HFFc6 (cell line): ENCODE measurements at regions not wholly inside any gene's neighbourhood (a gene's known extent, or its start where the extent isn't known, plus 50 kb on each side); places are given as distances from the start of the nearest gene placed in this dataset.

ENCODE experiments used
- DNase-seq: peaks from one replicate; pipeline ENCODE4 v3.0.0-alpha.2; 2018
- H3K27ac Mint-ChIP-seq: 2 replicates; pipeline ENCODE4 v1.8.0; 2020; ENCODE audit warnings: mild to moderate bottlenecking, mixed read lengths
- H3K27me3 Mint-ChIP-seq: 2 replicates; pipeline ENCODE4 v1.8.0; 2021; ENCODE audit warnings: mild to moderate bottlenecking, moderate library complexity, mixed read lengths; ENCODE audit not compliant: insufficient read depth
- H3K36me3 Mint-ChIP-seq: 2 replicates; pipeline ENCODE4 v1.8.0; 2021; ENCODE audit warnings: low read depth, mixed read lengths
- H3K4me1 Mint-ChIP-seq: 2 replicates; pipeline ENCODE4 v1.8.0; 2020; ENCODE audit warnings: low read depth, mixed read lengths
- H3K4me3 Mint-ChIP-seq: 2 replicates; pipeline ENCODE4 v1.8.0; 2020; ENCODE audit warnings: mild to moderate bottlenecking, moderate library complexity, mixed read lengths
- H3K9me3 Mint-ChIP-seq: 2 replicates; pipeline ENCODE4 v1.8.0; 2020; ENCODE audit warnings: mild to moderate bottlenecking, mixed read lengths
- TF ChIP-seq, protein P1 (sequence below): fragments of 200-600 bp; sonication (generic); IDR thresholded peaks from 2 replicates; pipeline ENCODE4 v1.5.0; 2021; ENCODE audit warnings: antibody characterized with exemption, mild to moderate bottlenecking

DNA sequence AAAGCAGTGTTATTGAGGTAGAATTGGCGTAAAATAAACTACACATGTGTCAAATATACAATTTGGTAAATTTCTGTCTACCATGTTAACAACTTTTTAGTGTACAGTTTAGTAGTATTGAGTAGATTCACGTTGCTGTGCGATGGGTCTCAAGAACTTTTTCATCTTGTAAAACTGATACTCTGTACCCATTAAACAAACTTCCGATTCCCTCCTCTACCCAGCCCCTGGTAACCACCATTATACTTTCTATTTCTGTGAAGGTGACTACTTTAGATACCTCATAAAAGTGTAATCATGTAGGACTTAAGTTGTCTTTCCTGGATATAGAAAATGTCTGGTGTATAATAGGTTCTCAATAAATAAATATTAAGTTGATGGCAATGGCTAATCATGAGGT lies 408.5 kb upstream of the POT1 start:
- Mint-ChIP-seq H3K9me3 (peaks cover 9% of the 10 kb centered on the region), H3K27me3 (no peaks in the 10 kb centered on the region), H3K36me3 (no peaks in the 10 kb centered on the region), H3K4me1 (no peaks in the 10 kb centered on the region), H3K4me3 (no peak overlapping the region), H3K27ac (no peak overlapping the region)
- TF ChIP-seq, protein P1, sequence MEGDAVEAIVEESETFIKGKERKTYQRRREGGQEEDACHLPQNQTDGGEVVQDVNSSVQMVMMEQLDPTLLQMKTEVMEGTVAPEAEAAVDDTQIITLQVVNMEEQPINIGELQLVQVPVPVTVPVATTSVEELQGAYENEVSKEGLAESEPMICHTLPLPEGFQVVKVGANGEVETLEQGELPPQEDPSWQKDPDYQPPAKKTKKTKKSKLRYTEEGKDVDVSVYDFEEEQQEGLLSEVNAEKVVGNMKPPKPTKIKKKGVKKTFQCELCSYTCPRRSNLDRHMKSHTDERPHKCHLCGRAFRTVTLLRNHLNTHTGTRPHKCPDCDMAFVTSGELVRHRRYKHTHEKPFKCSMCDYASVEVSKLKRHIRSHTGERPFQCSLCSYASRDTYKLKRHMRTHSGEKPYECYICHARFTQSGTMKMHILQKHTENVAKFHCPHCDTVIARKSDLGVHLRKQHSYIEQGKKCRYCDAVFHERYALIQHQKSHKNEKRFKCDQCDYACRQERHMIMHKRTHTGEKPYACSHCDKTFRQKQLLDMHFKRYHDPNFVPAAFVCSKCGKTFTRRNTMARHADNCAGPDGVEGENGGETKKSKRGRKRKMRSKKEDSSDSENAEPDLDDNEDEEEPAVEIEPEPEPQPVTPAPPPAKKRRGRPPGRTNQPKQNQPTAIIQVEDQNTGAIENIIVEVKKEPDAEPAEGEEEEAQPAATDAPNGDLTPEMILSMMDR = no peak
- no peak for DNase-seq

DNA sequence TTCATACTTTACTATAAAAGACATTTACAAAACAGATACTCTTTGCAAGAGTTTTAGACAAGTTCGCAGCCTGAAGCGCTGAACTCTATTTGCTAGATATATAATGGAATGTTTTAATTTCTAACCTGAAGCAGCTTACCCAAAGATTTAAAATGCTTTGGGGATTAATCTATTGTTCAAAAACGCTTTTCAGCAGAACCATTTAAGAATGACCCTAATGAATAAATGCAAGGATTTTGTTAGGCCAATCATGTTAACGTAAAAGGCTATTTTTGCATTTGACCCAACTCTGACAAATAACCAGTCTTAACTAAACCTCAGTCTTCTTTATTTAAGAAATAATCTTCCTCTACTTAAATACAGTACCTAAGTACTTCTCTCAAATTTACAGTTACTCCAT lies 406.7 kb upstream of the POT1 start:
- DNase-seq = no peak
- Mint-ChIP-seq H3K36me3 (no peaks in the 10 kb centered on the region), H3K4me1 (no peaks in the 10 kb centered on the region), H3K9me3 (peaks cover 24% of the 10 kb centered on the region), H3K27me3 (no peaks in the 10 kb centered on the region), H3K4me3 (no peak overlapping the region), H3K27ac (no peak overlapping the region)
- TF ChIP-seq, protein P1 = no peak

DNA sequence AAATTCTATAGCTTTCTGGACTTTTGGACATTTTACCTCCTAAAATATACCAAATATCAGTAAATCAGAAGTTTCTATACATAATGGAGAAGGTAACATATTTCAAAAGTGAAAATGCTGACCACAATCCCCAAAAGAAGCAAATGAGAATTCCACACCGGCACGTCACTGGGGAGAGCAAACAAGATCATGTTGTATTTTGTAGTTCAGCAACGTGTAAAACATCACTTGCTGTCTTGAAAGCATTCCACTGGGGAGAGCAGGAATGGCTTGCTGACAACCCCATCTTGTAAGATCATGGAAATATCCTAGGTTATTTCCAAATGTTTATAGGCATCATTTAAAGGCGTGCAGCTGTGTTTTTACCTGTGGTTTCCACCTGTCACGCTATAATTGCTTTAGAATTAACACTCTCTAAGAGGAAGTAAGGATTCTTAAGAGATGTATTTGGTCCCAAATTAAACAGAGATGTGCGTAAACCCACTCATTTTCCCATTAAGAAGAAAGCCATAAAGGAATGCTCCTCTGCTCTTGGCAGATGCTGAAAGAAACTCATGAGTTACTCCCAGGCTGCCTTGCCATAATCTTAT lies 397.1 kb upstream of the POT1 start:
- TF ChIP-seq, protein P1 = no peak
- H3K4me3 Mint-ChIP-seq = no peak overlapping the region
- H3K27ac Mint-ChIP-seq = no peak overlapping the region
- no peaks in the 10 kb centered on the region for H3K36me3 Mint-ChIP-seq
- H3K9me3 Mint-ChIP-seq = peaks cover 26% of the 10 kb centered on the region
- DNase-seq = no peak
- no peaks in the 10 kb centered on the region for H3K4me1 Mint-ChIP-seq
- no peaks in the 10 kb centered on the region for H3K27me3 Mint-ChIP-seq

DNA sequence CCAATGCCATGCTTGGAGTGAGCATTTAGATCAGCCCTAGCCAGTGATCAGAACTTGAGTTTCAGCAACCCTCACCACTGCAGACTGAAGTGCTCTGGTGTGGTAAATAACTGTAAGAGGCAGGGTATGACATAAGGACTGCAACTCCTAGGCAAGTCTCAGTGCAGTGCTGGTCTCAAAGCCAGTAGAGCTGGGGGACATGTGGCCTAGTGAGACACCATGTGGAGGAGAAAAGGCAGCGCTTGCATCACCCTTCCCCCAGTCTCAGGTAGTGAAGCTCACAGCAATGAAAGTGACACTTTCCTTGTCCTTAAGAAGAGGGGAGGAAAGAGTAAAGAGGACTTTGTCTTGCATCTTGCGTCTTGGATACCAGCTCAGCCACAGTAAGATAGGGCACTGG lies 386.8 kb upstream of the POT1 start:
- no peak overlapping the region for H3K27ac Mint-ChIP-seq
- H3K36me3 Mint-ChIP-seq = no peaks in the 10 kb centered on the region
- H3K9me3 Mint-ChIP-seq = peaks cover 44% of the 10 kb centered on the region
- no peak overlapping the region for H3K4me3 Mint-ChIP-seq
- TF ChIP-seq, protein P1 = no peak
- H3K27me3 Mint-ChIP-seq = no peaks in the 10 kb centered on the region; the same call in 1 of the 2 replicates
- no peak for DNase-seq
- H3K4me1 Mint-ChIP-seq = no peaks in the 10 kb centered on the region

DNA sequence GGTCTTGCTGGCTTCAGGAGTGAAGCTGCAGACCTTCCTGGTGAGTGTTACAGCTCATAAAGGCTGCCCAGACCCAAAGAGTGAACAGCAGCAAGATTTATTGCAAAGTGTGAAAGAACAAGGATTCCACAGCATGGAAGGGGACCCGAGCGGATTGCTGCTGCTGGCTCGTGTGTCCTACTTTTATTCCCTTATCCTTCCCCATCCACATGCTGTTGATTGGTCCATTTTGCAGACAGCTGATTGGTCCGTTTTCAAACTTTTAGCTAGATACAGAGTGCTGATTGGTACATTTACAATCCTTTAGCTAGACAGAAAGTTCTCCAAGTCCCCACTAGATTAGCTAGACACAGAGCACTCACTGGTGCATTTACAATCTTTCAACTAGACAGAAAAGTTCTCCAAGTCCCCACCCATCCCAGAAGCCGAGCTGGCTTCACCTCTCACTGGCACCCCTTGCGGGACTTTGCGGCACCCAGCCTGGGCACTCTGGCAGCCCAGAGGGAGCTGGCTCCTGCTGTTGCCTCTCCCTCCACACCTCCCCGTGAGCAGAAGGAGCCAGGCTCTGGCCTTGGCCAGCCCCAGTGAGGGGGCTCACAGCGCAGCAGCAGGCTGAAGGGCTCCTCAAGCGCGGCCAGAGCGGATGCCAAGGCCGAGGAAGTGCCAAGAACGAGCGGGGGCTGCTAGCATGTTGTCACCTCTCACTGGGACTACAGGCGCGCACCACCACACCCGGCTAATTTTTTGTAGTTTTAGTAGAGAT lies 369.6 kb upstream of the POT1 start:
- H3K27ac Mint-ChIP-seq = no peak overlapping the region
- H3K27me3 Mint-ChIP-seq = no peaks in the 10 kb centered on the region
- no peak for DNase-seq
- TF ChIP-seq, protein P1 = no peak
- H3K4me1 Mint-ChIP-seq = no peaks in the 10 kb centered on the region
- H3K4me3 Mint-ChIP-seq = no peak overlapping the region
- H3K36me3 Mint-ChIP-seq = no peaks in the 10 kb centered on the region
- peaks cover 40% of the 10 kb centered on the region for H3K9me3 Mint-ChIP-seq
